AML-193 (cell line): ENCODE measurements at regions not wholly inside any gene's neighbourhood (a gene's known extent, or its start where the extent isn't known, plus 50 kb on each side); places are given as distances from the start of the nearest gene placed in this dataset.
"Not testable (repeated sequence)": the region's sequence is repeated elsewhere in the genome, so short reads cannot be mapped to it uniquely, and the experiment has no call there.

ENCODE experiments used
- DNase-seq, 2 experiments: peaks; one replicate each; lab custom pipeline; 2025; lab: John Stamatoyannopoulos, UW

GRCh38 chr12:61574339-61574738, 685.9 kb upstream of the USP15 start:
- no peak for DNase-seq

- no peak for DNase-seq
Measured at GRCh38 chr12:61584943-61585342, 675.3 kb upstream of the USP15 start.

GRCh38 chr12:61590864-61591263, 669.3 kb upstream of the USP15 start:
- DNase-seq, result not testable (repeated sequence)

GRCh38 chr12:61610143-61610542, 650.1 kb upstream of the USP15 start:
- no peak for DNase-seq

- no peak for DNase-seq
Measured at GRCh38 chr12:61629702-61630101, 630.5 kb upstream of the USP15 start.

GRCh38 chr12:61646639-61647038, 613.6 kb upstream of the USP15 start:
- DNase-seq, result no peak

- DNase-seq, result no peak
Measured at GRCh38 chr12:61647566-61647965, 612.6 kb upstream of the USP15 start.

- DNase-seq, result no peak
Measured at GRCh38 chr12:61652265-61652664, 607.9 kb upstream of the USP15 start.

- DNase-seq, result peak in 1 of 2 experiments; percentile 10
Measured at GRCh38 chr12:61654698-61655097, 605.5 kb upstream of the USP15 start.

- DNase-seq, result no peak
Measured at GRCh38 chr12:61655241-61655640, 605.0 kb upstream of the USP15 start.

GRCh38 chr12:61667676-61668075, 592.5 kb upstream of the USP15 start:
- no peak for DNase-seq

- DNase-seq, result no peak
Measured at GRCh38 chr12:61676520-61676919, 583.7 kb upstream of the USP15 start.

GRCh38 chr12:61687407-61687806, 572.8 kb upstream of the USP15 start:
- DNase-seq, result no peak

GRCh38 chr12:61694214-61694613, 566.0 kb upstream of the USP15 start:
- no peak for DNase-seq

- no peak for DNase-seq
Measured at GRCh38 chr12:61701471-61701870, 558.7 kb upstream of the USP15 start.

- DNase-seq, result no peak
Measured at GRCh38 chr12:61706783-61707182, 553.4 kb upstream of the USP15 start.

GRCh38 chr12:61713121-61713520, 547.1 kb upstream of the USP15 start:
- DNase-seq, result no peak

GRCh38 chr12:61717986-61718385, 542.2 kb upstream of the USP15 start:
- DNase-seq, result no peak

GRCh38 chr12:61739925-61740324, 520.3 kb upstream of the USP15 start:
- DNase-seq, result no peak

GRCh38 chr12:61750604-61751003, 509.6 kb upstream of the USP15 start:
- DNase-seq, result no peak

- no peak for DNase-seq
Measured at GRCh38 chr12:61754214-61754613, 506.0 kb upstream of the USP15 start.

GRCh38 chr12:61757831-61758505, 502.2 kb upstream of the USP15 start:
- no peak for DNase-seq

- DNase-seq, result no peak
Measured at GRCh38 chr12:61758661-61759060, 501.5 kb upstream of the USP15 start.

- DNase-seq, result no peak
Measured at GRCh38 chr12:61765926-61766325, 494.3 kb upstream of the USP15 start.
